ENCODE measurements at regions not wholly inside any gene's neighbourhood (a gene's known extent, or its start where the extent isn't known, plus 50 kb on each side); places are given as distances from the start of the nearest gene placed in this dataset.

DNA sequence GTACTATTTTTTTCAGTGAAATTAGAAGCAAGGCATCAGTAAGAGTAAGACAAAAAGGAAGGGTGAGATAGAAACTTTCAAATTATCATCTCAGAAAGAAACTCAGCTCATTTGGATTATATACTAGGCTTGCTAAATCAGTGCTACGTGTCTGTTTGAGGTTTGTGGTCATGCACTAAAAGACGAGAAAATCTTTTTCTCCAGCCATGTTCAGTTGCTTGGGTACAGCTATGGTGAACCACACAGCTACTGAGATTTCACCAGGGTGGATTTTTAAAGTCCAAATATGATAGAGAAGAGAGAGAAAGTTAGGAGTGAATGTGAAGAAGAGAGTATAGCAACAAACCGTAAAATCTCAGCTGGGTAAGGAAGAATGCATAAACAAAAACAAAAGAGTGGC is 161.6 kb downstream of the PTH2R start:
- Histone ChIP-seq H3K4me1 (ENCODE audit: insufficient read depth, low read length) (no peaks in the 10 kb centered on the region), H3K79me2 (ENCODE audit: low read length) (no peaks in the 10 kb centered on the region), H3K9ac (ENCODE audit: low read length) (no peak overlapping the region), H3K27ac (ENCODE audit: low read length) (no peak overlapping the region), H3F3A (ENCODE audit: low read length, unreplicated experiment) (no peaks in the 10 kb centered on the region), H3K27me3 (ENCODE audit: low read length) (no peaks in the 10 kb centered on the region), H2AFZ (ENCODE audit: low read length) (no peak overlapping the region), H3K9me2 (replicated peaks; ENCODE audit: low read length) (no peaks in the 10 kb centered on the region), H3K4me2 (ENCODE audit: low read length) (no peak overlapping the region), H3K36me3 (ENCODE audit: low read depth, low read length) (no peaks in the 10 kb centered on the region), H3K4me3 (ENCODE audit: low read length) (no peak overlapping the region), H3K9me3 (ENCODE audit: low read length) (no peaks in the 10 kb centered on the region), H4K20me1 (ENCODE audit: low read length) (no peaks in the 10 kb centered on the region)
- intact Hi-C loops (cut with micrococcal nuclease) = no loop called here
- ChIA-PET CTCF (no interaction called here), POLR2A (ENCODE audit: unreplicated experiment) (no interaction called here)
- no peak for DNase-seq
- no peak for ATAC-seq
- TF ChIP-seq EZH2 (IDR thresholded peaks at IDR 0.05; ENCODE audit: low read length, unreplicated experiment) (no peak), EZH2phosphoT487 (IDR thresholded peaks at IDR 0.05; ENCODE audit: borderline replicate concordance, low read length) (no peak)
- TF ChIP-seq, protein P1, sequence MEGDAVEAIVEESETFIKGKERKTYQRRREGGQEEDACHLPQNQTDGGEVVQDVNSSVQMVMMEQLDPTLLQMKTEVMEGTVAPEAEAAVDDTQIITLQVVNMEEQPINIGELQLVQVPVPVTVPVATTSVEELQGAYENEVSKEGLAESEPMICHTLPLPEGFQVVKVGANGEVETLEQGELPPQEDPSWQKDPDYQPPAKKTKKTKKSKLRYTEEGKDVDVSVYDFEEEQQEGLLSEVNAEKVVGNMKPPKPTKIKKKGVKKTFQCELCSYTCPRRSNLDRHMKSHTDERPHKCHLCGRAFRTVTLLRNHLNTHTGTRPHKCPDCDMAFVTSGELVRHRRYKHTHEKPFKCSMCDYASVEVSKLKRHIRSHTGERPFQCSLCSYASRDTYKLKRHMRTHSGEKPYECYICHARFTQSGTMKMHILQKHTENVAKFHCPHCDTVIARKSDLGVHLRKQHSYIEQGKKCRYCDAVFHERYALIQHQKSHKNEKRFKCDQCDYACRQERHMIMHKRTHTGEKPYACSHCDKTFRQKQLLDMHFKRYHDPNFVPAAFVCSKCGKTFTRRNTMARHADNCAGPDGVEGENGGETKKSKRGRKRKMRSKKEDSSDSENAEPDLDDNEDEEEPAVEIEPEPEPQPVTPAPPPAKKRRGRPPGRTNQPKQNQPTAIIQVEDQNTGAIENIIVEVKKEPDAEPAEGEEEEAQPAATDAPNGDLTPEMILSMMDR (conservative IDR thresholded peaks at IDR 0.05; ENCODE audit: low read depth, low read length) = no peak
- no TSS peak for BruUV-seq (replicated peaks)

DNA sequence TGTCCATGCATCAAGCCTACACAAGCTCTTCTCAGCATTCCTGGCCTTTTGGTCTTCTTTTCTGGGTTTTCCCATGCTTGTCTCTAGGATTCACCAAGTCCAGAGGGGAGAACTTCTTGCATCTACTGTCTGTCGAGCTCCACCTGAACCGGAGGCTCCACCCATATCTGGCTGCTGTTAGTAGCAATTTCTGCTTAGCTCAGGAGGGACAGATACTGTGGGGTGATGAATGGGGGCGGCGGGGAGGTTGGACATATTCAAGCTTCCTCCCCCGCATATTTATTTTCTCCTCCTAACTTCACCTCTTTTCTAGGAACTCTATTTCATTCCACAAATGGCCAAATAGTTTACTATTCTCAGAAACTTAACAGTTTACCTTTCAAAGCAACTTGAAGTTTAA is 163.5 kb downstream of the PTH2R start:
- no peaks in the 10 kb centered on the region for H4K20me1 ChIP-seq (ENCODE audit: low read length)
- H3K4me3 ChIP-seq (ENCODE audit: low read length) = no peak overlapping the region
- no peaks in the 10 kb centered on the region for H3K9me2 ChIP-seq (replicated peaks; ENCODE audit: low read length)
- intact Hi-C loops (cut with micrococcal nuclease) = no loop called here
- no peak overlapping the region for H3K9ac ChIP-seq (ENCODE audit: low read length)
- H3K27ac ChIP-seq (ENCODE audit: low read length) = no peak overlapping the region
- no peak overlapping the region for H3K4me2 ChIP-seq (ENCODE audit: low read length)
- peaks cover under 1% of the 10 kb centered on the region; the same call in 1 of the 2 replicates for H3K9me3 ChIP-seq (ENCODE audit: low read length)
- H3K27me3 ChIP-seq (ENCODE audit: low read length) = no peaks in the 10 kb centered on the region
- no TSS peak for BruUV-seq (replicated peaks)
- no peaks in the 10 kb centered on the region for H3K36me3 ChIP-seq (ENCODE audit: low read depth, low read length)
- H3K4me1 ChIP-seq (ENCODE audit: insufficient read depth, low read length) = no peaks in the 10 kb centered on the region
- DNase-seq (no peak), ATAC-seq (no peak)
- no peak overlapping the region for H2AFZ ChIP-seq (ENCODE audit: low read length)
- no peaks in the 10 kb centered on the region for H3F3A ChIP-seq (ENCODE audit: low read length, unreplicated experiment)
- POLR2A ChIA-PET (ENCODE audit: unreplicated experiment) = no interaction called here
- H3K79me2 ChIP-seq (ENCODE audit: low read length) = no peaks in the 10 kb centered on the region
- TF ChIP-seq EZH2 (IDR thresholded peaks at IDR 0.05; ENCODE audit: low read length, unreplicated experiment) (no peak), EZH2phosphoT487 (IDR thresholded peaks at IDR 0.05; ENCODE audit: borderline replicate concordance, low read length) (no peak)
- TF ChIP-seq, protein P1 (conservative IDR thresholded peaks at IDR 0.05; ENCODE audit: low read depth, low read length) = no peak
- CTCF ChIA-PET = no interaction called here

GRCh38 chr2:208570851-208571763 is 164.5 kb downstream of the PTH2R start:
- DNase-seq (no peak), ATAC-seq (no peak)
- Histone ChIP-seq H2AFZ (ENCODE audit: low read length) (no peak overlapping the region), H3K9me3 (ENCODE audit: low read length) (peaks cover 4% of the 10 kb centered on the region; the same call in 1 of the 2 replicates), H3K4me2 (ENCODE audit: low read length) (no peak overlapping the region), H3K27ac (ENCODE audit: low read length) (no peak overlapping the region), H4K20me1 (ENCODE audit: low read length) (no peaks in the 10 kb centered on the region), H3K27me3 (ENCODE audit: low read length) (no peaks in the 10 kb centered on the region), H3F3A (ENCODE audit: low read length, unreplicated experiment) (no peaks in the 10 kb centered on the region), H3K9ac (ENCODE audit: low read length) (no peak overlapping the region), H3K4me3 (ENCODE audit: low read length) (no peak overlapping the region), H3K9me2 (replicated peaks; ENCODE audit: low read length) (no peaks in the 10 kb centered on the region), H3K79me2 (ENCODE audit: low read length) (no peaks in the 10 kb centered on the region), H3K4me1 (ENCODE audit: insufficient read depth, low read length) (no peaks in the 10 kb centered on the region), H3K36me3 (ENCODE audit: low read depth, low read length) (no peaks in the 10 kb centered on the region)
- TF ChIP-seq, protein P1 (conservative IDR thresholded peaks at IDR 0.05; ENCODE audit: low read depth, low read length) = 0 out of 2 replicates have a peak, but pooled peaks have one; percentile 17
- TF ChIP-seq EZH2 (IDR thresholded peaks at IDR 0.05; ENCODE audit: low read length, unreplicated experiment) (no peak), EZH2phosphoT487 (IDR thresholded peaks at IDR 0.05; ENCODE audit: borderline replicate concordance, low read length) (no peak)
- ChIA-PET CTCF (no interaction called here), POLR2A (ENCODE audit: unreplicated experiment) (no interaction called here)
- intact Hi-C loops (cut with micrococcal nuclease) = no loop called here
- BruUV-seq (replicated peaks) = no TSS peak

All from PC-3 (cell line).